ENCODE measurements at regions not wholly inside any gene's neighbourhood (a gene's known extent, or its start where the extent isn't known, plus 50 kb on each side); places are given as distances from the start of the nearest gene placed in this dataset.

- TF ChIP-seq, protein P1, sequence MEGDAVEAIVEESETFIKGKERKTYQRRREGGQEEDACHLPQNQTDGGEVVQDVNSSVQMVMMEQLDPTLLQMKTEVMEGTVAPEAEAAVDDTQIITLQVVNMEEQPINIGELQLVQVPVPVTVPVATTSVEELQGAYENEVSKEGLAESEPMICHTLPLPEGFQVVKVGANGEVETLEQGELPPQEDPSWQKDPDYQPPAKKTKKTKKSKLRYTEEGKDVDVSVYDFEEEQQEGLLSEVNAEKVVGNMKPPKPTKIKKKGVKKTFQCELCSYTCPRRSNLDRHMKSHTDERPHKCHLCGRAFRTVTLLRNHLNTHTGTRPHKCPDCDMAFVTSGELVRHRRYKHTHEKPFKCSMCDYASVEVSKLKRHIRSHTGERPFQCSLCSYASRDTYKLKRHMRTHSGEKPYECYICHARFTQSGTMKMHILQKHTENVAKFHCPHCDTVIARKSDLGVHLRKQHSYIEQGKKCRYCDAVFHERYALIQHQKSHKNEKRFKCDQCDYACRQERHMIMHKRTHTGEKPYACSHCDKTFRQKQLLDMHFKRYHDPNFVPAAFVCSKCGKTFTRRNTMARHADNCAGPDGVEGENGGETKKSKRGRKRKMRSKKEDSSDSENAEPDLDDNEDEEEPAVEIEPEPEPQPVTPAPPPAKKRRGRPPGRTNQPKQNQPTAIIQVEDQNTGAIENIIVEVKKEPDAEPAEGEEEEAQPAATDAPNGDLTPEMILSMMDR (IDR thresholded peaks at IDR 0.05; ENCODE audit: unreplicated experiment) = no peak
- Mint-ChIP-seq H3K4me1 (peaks cover 6% of the 10 kb centered on the region), H3K4me3 (no peak overlapping the region), H3K9me3 (peaks cover 13% of the 10 kb centered on the region), H3K36me3 (no peaks in the 10 kb centered on the region), H3K27ac (no peak overlapping the region), H3K27me3 (ENCODE audit: low read depth) (no peaks in the 10 kb centered on the region)
- no peak for DNase-seq (ENCODE audit: low spot score in 2 of 2, unreplicated experiment in 2 of 2)
Observed at GRCh38 chr17:33511670-33512069, 218.6 kb upstream of the ASIC2 start.

GRCh38 chr17:33512113-33512512 is 219.0 kb upstream of the ASIC2 start:
- Mint-ChIP-seq H3K27me3 (ENCODE audit: low read depth) (no peaks in the 10 kb centered on the region), H3K27ac (no peak overlapping the region), H3K4me3 (no peak overlapping the region), H3K4me1 (peaks cover 2% of the 10 kb centered on the region), H3K9me3 (peaks cover 13% of the 10 kb centered on the region), H3K36me3 (no peaks in the 10 kb centered on the region)
- DNase-seq (ENCODE audit: low spot score in 2 of 2, unreplicated experiment in 2 of 2) = no peak
- TF ChIP-seq, protein P1 (IDR thresholded peaks at IDR 0.05; ENCODE audit: unreplicated experiment) = no peak

DNA sequence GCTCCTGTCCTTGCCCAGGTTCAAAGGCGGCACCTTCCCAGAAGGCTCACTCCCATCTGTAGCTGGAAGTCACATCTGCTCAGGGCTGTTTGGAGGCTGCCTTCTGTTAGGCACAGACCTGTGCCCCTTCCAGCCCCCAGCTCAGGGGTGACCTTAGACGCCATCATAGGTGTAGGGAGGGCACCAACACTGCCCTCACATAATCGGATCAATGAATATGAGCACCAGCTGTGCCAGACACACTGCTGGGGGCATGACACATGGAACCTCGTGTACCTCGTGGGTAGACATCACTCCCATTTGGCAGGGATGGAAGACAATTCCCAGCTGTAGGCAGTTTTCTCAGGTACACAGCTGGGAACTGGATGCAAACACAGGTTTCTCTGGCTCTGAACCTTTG is 220.7 kb upstream of the ASIC2 start:
- no peak overlapping the region for H3K27ac Mint-ChIP-seq
- H3K4me3 Mint-ChIP-seq = no peak overlapping the region
- DNase-seq (ENCODE audit: low spot score in 2 of 2, unreplicated experiment in 2 of 2) = no peak
- H3K27me3 Mint-ChIP-seq (ENCODE audit: low read depth) = no peaks in the 10 kb centered on the region
- no peaks in the 10 kb centered on the region for H3K36me3 Mint-ChIP-seq
- peaks cover 13% of the 10 kb centered on the region for H3K9me3 Mint-ChIP-seq
- no peaks in the 10 kb centered on the region for H3K4me1 Mint-ChIP-seq
- TF ChIP-seq, protein P1 (IDR thresholded peaks at IDR 0.05; ENCODE audit: unreplicated experiment) = no peak

DNA sequence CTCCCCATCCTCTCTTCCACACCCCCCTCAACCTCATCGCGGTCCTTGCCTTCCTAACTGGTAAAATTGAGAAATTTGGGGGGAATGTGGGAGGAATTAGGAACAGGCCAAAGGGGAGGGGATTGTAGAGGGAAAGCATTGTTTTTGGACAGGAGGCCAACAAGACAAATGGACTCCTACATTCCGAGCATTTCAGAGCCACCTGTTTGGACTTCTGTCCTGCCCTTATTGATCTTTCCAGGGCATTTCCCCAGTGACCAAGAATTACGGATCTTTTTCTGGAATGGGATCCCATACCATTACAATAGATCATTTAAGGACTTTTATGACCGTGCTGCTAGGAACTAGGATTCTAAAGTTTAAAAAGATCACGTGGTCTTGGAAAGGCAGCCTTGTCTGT is 221.3 kb upstream of the ASIC2 start:
- no peaks in the 10 kb centered on the region for H3K4me1 Mint-ChIP-seq
- TF ChIP-seq, protein P1 (IDR thresholded peaks at IDR 0.05; ENCODE audit: unreplicated experiment) = no peak
- no peak for DNase-seq (ENCODE audit: low spot score in 2 of 2, unreplicated experiment in 2 of 2)
- no peaks in the 10 kb centered on the region for H3K36me3 Mint-ChIP-seq
- H3K4me3 Mint-ChIP-seq = no peak overlapping the region
- peaks cover 13% of the 10 kb centered on the region for H3K9me3 Mint-ChIP-seq
- H3K27ac Mint-ChIP-seq = no peak overlapping the region
- H3K27me3 Mint-ChIP-seq (ENCODE audit: low read depth) = no peaks in the 10 kb centered on the region

- Mint-ChIP-seq H3K4me1 (peaks cover 13% of the 10 kb centered on the region), H3K27ac (no peak overlapping the region), H3K9me3 (peaks cover 13% of the 10 kb centered on the region), H3K36me3 (no peaks in the 10 kb centered on the region), H3K27me3 (ENCODE audit: low read depth) (no peaks in the 10 kb centered on the region), H3K4me3 (no peak overlapping the region)
- TF ChIP-seq, protein P1 (IDR thresholded peaks at IDR 0.05; ENCODE audit: unreplicated experiment) = no peak
- DNase-seq (ENCODE audit: low spot score in 2 of 2, unreplicated experiment in 2 of 2) = no peak
Observed at GRCh38 chr17:33515974-33516373, 222.9 kb upstream of the ASIC2 start.

DNA sequence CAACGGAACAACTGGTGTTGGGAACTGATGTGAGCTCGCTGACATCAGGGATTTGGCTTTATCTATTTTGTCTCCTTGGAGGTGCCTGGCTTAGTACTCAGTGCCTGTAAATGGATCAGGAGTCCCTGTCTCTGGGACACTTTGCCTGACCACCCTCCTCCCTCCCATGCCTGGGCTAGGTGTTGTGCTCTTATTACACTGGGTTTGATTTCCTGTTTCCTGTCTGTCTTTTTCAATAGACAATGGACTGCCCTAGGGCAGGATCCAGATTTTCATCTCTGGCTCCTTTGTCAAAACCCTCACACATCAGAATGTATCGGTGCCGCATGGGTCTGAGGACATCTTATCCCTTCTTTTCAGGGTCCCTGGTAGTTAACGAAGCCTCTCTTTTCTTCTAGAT is 223.6 kb upstream of the ASIC2 start:
- Mint-ChIP-seq H3K36me3 (no peaks in the 10 kb centered on the region), H3K9me3 (peaks cover 13% of the 10 kb centered on the region), H3K27me3 (ENCODE audit: low read depth) (no peaks in the 10 kb centered on the region), H3K27ac (no peak overlapping the region), H3K4me1 (peaks cover 13% of the 10 kb centered on the region), H3K4me3 (no peak overlapping the region)
- TF ChIP-seq, protein P1 (IDR thresholded peaks at IDR 0.05; ENCODE audit: unreplicated experiment) = no peak
- no peak for DNase-seq (ENCODE audit: low spot score in 2 of 2, unreplicated experiment in 2 of 2)

Measured in mesothelial cell of epicardium (in vitro differentiated cells).